ENCODE measurements at regions not wholly inside any gene's neighbourhood (a gene's known extent, or its start where the extent isn't known, plus 50 kb on each side); places are given as distances from the start of the nearest gene placed in this dataset.

DNA sequence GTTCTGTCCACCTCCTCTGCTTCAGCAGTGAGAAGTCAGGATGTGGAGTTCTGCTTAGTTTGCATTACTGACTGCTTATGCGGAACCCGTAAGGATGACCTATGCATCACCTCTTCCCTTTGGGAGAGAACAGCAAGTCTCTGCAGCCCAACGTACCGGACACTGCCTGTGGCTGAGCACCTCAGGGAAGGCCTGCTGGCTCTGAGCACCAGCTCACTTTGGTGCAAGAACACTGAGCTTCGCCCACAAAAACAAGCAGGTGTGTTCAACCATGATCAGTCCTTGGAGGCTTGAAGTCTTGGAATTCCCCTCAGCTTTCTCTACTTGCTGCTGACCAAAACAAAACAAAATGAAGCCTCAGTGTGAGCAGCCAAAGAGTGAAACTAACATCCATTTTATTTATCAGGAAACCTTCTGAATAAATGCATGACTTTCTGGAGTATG, 52.7 kb upstream of the NCK2 start:
- Histone ChIP-seq H2AK5ac (ENCODE audit: low read length) (no peak overlapping the region), H2BK120ac (ENCODE audit: insufficient read depth, low read length, poor library complexity) (no peak overlapping the region), H3K4ac (ENCODE audit: low read depth, low read length) (no peak overlapping the region), H4K8ac (ENCODE audit: low read depth, low read length) (no peak overlapping the region), H3K36me3 (ENCODE audit: control insufficient read depth in 1 of 2, insufficient read depth in 2 of 2, low read length in 2 of 2) (no peaks in the 10 kb centered on the region), H3K4me3 (ENCODE audit: low read depth, low read length) (no peak overlapping the region), H2BK12ac (ENCODE audit: low read length) (no peak overlapping the region), H3K14ac (ENCODE audit: low read length) (no peak overlapping the region), H4K12ac (ENCODE audit: low read depth, low read length) (no peak overlapping the region), H3K4me1 (ENCODE audit: control insufficient read depth in 1 of 2, insufficient read depth in 2 of 2, low read length in 2 of 2) (no peaks in the 10 kb centered on the region), H3K79me1 (ENCODE audit: low read length) (no peaks in the 10 kb centered on the region), H3K18ac (ENCODE audit: low read length) (no peak overlapping the region), H3K79me2 (ENCODE audit: control insufficient read depth, insufficient read depth, low read length, poor library complexity) (no peaks in the 10 kb centered on the region), H3K27ac (ENCODE audit: low read depth, low read length) (no peak overlapping the region), H3K4me2 (ENCODE audit: low read length) (no peak overlapping the region), H4K91ac (ENCODE audit: low read depth, low read length) (no peak overlapping the region), H3K23ac (ENCODE audit: low read length) (no peak overlapping the region), H2BK5ac (ENCODE audit: low read depth, low read length, poor library complexity) (no peak overlapping the region), H3K9me3 (ENCODE audit: insufficient read depth, low read depth, low read length) (no peaks in the 10 kb centered on the region), H3K27me3 (ENCODE audit: insufficient read depth, low read length) (no peaks in the 10 kb centered on the region), H3K9ac (ENCODE audit: low read length) (no peak overlapping the region), H2AFZ (ENCODE audit: insufficient read depth, low read length, poor library complexity) (no peak overlapping the region)
- no peak for DNase-seq
- WGBS (ENCODE audit: extremely low coverage, insufficient coverage, insufficient read length) = no CpG with 5 or more reads among the region's 5 CpGs

- Histone ChIP-seq H3K23ac (ENCODE audit: low read length) (no peak overlapping the region), H3K9ac (ENCODE audit: low read length) (no peak overlapping the region), H2BK5ac (ENCODE audit: low read depth, low read length, poor library complexity) (no peak overlapping the region), H3K79me1 (ENCODE audit: low read length) (no peaks in the 10 kb centered on the region), H3K4ac (ENCODE audit: low read depth, low read length) (no peak overlapping the region), H4K8ac (ENCODE audit: low read depth, low read length) (no peak overlapping the region), H2BK120ac (ENCODE audit: insufficient read depth, low read length, poor library complexity) (no peak overlapping the region), H3K27me3 (ENCODE audit: insufficient read depth, low read length) (no peaks in the 10 kb centered on the region), H3K79me2 (ENCODE audit: control insufficient read depth, insufficient read depth, low read length, poor library complexity) (no peaks in the 10 kb centered on the region), H4K91ac (ENCODE audit: low read depth, low read length) (no peak overlapping the region), H2AK5ac (ENCODE audit: low read length) (no peak overlapping the region), H3K4me3 (ENCODE audit: low read depth, low read length) (no peak overlapping the region), H4K12ac (ENCODE audit: low read depth, low read length) (no peak overlapping the region), H3K14ac (ENCODE audit: low read length) (no peak overlapping the region), H3K9me3 (ENCODE audit: insufficient read depth, low read depth, low read length) (no peaks in the 10 kb centered on the region), H3K18ac (ENCODE audit: low read length) (no peak overlapping the region), H3K4me2 (ENCODE audit: low read length) (no peak overlapping the region), H2AFZ (ENCODE audit: insufficient read depth, low read length, poor library complexity) (no peak overlapping the region), H3K4me1 (ENCODE audit: control insufficient read depth in 1 of 2, insufficient read depth in 2 of 2, low read length in 2 of 2) (no peaks in the 10 kb centered on the region), H2BK12ac (ENCODE audit: low read length) (no peak overlapping the region), H3K27ac (ENCODE audit: low read depth, low read length) (no peak overlapping the region), H3K36me3 (ENCODE audit: control insufficient read depth in 1 of 2, insufficient read depth in 2 of 2, low read length in 2 of 2) (no peaks in the 10 kb centered on the region)
- DNase-seq = no peak
- no CpG with 5 or more reads among the region's 4 CpGs for WGBS (ENCODE audit: extremely low coverage, insufficient coverage, insufficient read length)
Observed at GRCh38 chr2:105690566-105690965, 54.1 kb upstream of the NCK2 start.

GRCh38 chr2:105689484-105689883, 55.2 kb upstream of the NCK2 start:
- no peaks in the 10 kb centered on the region for H3K79me1 ChIP-seq (ENCODE audit: low read length)
- H2BK12ac ChIP-seq (ENCODE audit: low read length) = no peak overlapping the region
- H3K4me2 ChIP-seq (ENCODE audit: low read length) = no peak overlapping the region
- H3K9me3 ChIP-seq (ENCODE audit: insufficient read depth, low read depth, low read length) = no peaks in the 10 kb centered on the region
- no peak overlapping the region for H2AFZ ChIP-seq (ENCODE audit: insufficient read depth, low read length, poor library complexity)
- H4K8ac ChIP-seq (ENCODE audit: low read depth, low read length) = no peak overlapping the region
- H2BK5ac ChIP-seq (ENCODE audit: low read depth, low read length, poor library complexity) = no peak overlapping the region
- no peak overlapping the region for H2AK5ac ChIP-seq (ENCODE audit: low read length)
- 100% methylated on average over 6 of the region's 7 CpGs for WGBS (ENCODE audit: extremely low coverage, insufficient coverage, insufficient read length)
- no peak overlapping the region for H4K12ac ChIP-seq (ENCODE audit: low read depth, low read length)
- no peaks in the 10 kb centered on the region for H3K27me3 ChIP-seq (ENCODE audit: insufficient read depth, low read length)
- no peak overlapping the region for H3K23ac ChIP-seq (ENCODE audit: low read length)
- no peak overlapping the region for H2BK120ac ChIP-seq (ENCODE audit: insufficient read depth, low read length, poor library complexity)
- H3K27ac ChIP-seq (ENCODE audit: low read depth, low read length) = no peak overlapping the region
- H3K4me1 ChIP-seq (ENCODE audit: control insufficient read depth in 1 of 2, insufficient read depth in 2 of 2, low read length in 2 of 2) = no peaks in the 10 kb centered on the region
- H3K14ac ChIP-seq (ENCODE audit: low read length) = no peak overlapping the region
- no peak overlapping the region for H3K4ac ChIP-seq (ENCODE audit: low read depth, low read length)
- no peak overlapping the region for H3K9ac ChIP-seq (ENCODE audit: low read length)
- H4K91ac ChIP-seq (ENCODE audit: low read depth, low read length) = no peak overlapping the region
- no peak for DNase-seq
- H3K36me3 ChIP-seq (ENCODE audit: control insufficient read depth in 1 of 2, insufficient read depth in 2 of 2, low read length in 2 of 2) = no peaks in the 10 kb centered on the region
- H3K79me2 ChIP-seq (ENCODE audit: control insufficient read depth, insufficient read depth, low read length, poor library complexity) = no peaks in the 10 kb centered on the region
- no peak overlapping the region for H3K4me3 ChIP-seq (ENCODE audit: low read depth, low read length)
- H3K18ac ChIP-seq (ENCODE audit: low read length) = no peak overlapping the region

DNA sequence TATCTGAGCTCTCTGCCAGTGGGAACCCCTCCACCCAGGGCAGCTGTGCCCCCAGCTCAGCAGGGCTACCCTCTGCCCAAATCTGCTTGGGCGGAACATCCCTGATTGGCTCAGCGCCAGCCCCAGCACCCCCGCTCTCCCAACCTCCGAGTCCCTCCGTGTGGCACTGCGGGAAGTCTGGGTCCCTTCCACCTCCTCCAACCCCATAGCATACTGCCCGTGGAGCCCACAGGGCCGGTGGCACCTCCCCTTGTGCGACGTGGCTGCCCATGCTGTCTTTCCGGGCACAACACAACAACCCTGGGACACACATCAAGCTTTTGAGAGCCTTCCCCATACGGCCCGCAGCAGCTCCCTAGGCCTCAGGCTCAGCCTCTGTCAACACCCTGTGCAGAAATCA, 55.8 kb upstream of the NCK2 start:
- no peaks in the 10 kb centered on the region for H3K9me3 ChIP-seq (ENCODE audit: insufficient read depth, low read depth, low read length)
- no CpG with 5 or more reads among the region's 13 CpGs for WGBS (ENCODE audit: extremely low coverage, insufficient coverage, insufficient read length)

More for the DNA sequence above, 55.8 kb upstream of the NCK2 start:
- no peaks in the 10 kb centered on the region for H3K79me2 ChIP-seq (ENCODE audit: control insufficient read depth, insufficient read depth, low read length, poor library complexity)
- H3K4ac ChIP-seq (ENCODE audit: low read depth, low read length) = no peak overlapping the region
- no peaks in the 10 kb centered on the region for H3K79me1 ChIP-seq (ENCODE audit: low read length)
- no peak overlapping the region for H2BK12ac ChIP-seq (ENCODE audit: low read length)
- no peaks in the 10 kb centered on the region for H3K36me3 ChIP-seq (ENCODE audit: control insufficient read depth in 1 of 2, insufficient read depth in 2 of 2, low read length in 2 of 2)
- H4K91ac ChIP-seq (ENCODE audit: low read depth, low read length) = no peak overlapping the region
- no peak overlapping the region for H2BK5ac ChIP-seq (ENCODE audit: low read depth, low read length, poor library complexity)
- H3K14ac ChIP-seq (ENCODE audit: low read length) = no peak overlapping the region
- H4K12ac ChIP-seq (ENCODE audit: low read depth, low read length) = no peak overlapping the region
- H2AK5ac ChIP-seq (ENCODE audit: low read length) = no peak overlapping the region
- H3K27me3 ChIP-seq (ENCODE audit: insufficient read depth, low read length) = no peaks in the 10 kb centered on the region
- H3K4me2 ChIP-seq (ENCODE audit: low read length) = no peak overlapping the region
- no peak overlapping the region for H2AFZ ChIP-seq (ENCODE audit: insufficient read depth, low read length, poor library complexity)
- H3K18ac ChIP-seq (ENCODE audit: low read length) = no peak overlapping the region
- no peak overlapping the region for H2BK120ac ChIP-seq (ENCODE audit: insufficient read depth, low read length, poor library complexity)
- no peak overlapping the region for H3K27ac ChIP-seq (ENCODE audit: low read depth, low read length)
- no peak overlapping the region for H3K23ac ChIP-seq (ENCODE audit: low read length)
- H4K8ac ChIP-seq (ENCODE audit: low read depth, low read length) = no peak overlapping the region
- no peak for DNase-seq
- H3K4me3 ChIP-seq (ENCODE audit: low read depth, low read length) = no peak overlapping the region
- H3K4me1 ChIP-seq (ENCODE audit: control insufficient read depth in 1 of 2, insufficient read depth in 2 of 2, low read length in 2 of 2) = no peaks in the 10 kb centered on the region
- no peak overlapping the region for H3K9ac ChIP-seq (ENCODE audit: low read length)

Measured in trophoblast cell (in vitro differentiated cells and primary cell).